NB4 (cell line): ENCODE measurements at regions not wholly inside any gene's neighbourhood (a gene's known extent, or its start where the extent isn't known, plus 50 kb on each side); places are given as distances from the start of the nearest gene placed in this dataset.

Source experiments
- DNase-seq: peaks from one replicate; pipeline ENCODE4 v3.0.0; 2010; ENCODE audit warnings: low read depth
- H3K4me3 ChIP-seq: one replicate; pipeline ENCODE4 v1.5.1; 2011; ENCODE audit warnings: mild to moderate bottlenecking, low read depth, low read length, moderate library complexity
- CTCF ChIP-seq: IDR thresholded peaks from one replicate; pipeline ENCODE4 v1.5.1; 2012; ENCODE audit warnings: low read depth, low read length
- MAX ChIP-seq: IDR thresholded peaks from 2 replicates; pipeline ENCODE4 v1.6.1; 2011; ENCODE audit warnings: low read depth, low read length
- MYC ChIP-seq: IDR thresholded peaks from 2 replicates; pipeline ENCODE4 v1.6.1; 2011; ENCODE audit warnings: low read depth, low read length
- POLR2A ChIP-seq: IDR thresholded peaks from 2 replicates; pipeline ENCODE4 v1.6.1; 2011; ENCODE audit warnings: mild to moderate bottlenecking; ENCODE audit not compliant: insufficient read length; ENCODE audit errors: extremely low read depth

GRCh38 chr4:23225564-23225963 is 532.8 kb downstream of the GBA3 start:
- H3K4me3 ChIP-seq: no peak overlapping the region
- no peak for TF ChIP-seq MAX
- TF ChIP-seq MYC: no peak
- TF ChIP-seq CTCF: no peak
- no peak for TF ChIP-seq POLR2A
- DNase-seq: no peak

DNA sequence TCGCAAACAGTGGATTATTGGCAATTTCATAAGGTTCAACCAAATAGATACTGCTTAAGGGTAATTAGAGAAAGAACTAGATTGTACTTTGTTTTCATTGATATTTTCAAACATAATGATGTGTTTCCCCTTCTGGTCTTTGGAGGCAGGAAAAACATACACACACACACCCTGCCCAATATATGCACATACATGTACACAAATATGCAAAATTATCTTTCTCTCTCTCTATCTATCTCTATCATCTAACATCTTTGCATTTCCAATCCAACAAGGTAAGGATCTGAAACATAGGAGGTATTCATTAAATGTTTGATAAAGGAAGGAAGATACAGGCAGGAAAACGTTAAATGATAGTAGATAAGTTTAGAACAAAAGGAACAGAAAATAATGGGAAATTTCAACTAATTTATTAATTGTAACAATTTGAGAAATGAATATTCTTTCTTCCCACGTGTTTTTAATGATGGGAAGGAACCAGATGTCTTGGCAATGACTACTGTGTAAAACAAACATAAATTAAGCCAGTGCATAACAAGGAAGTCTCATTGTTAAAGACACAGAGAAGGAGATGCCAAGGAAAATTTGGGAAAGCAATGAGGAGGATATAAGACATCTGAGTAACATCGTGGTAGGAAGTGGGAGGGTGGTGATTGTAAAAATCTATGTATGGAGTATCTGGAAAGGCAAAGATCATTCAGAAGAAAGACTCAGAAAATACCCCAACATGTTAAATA is 532.1 kb downstream of the GBA3 start:
- TF ChIP-seq MAX (no peak), POLR2A (no peak), CTCF (no peak), MYC (no peak)
- DNase-seq: no peak
- H3K4me3 ChIP-seq: no peak overlapping the region

DNA sequence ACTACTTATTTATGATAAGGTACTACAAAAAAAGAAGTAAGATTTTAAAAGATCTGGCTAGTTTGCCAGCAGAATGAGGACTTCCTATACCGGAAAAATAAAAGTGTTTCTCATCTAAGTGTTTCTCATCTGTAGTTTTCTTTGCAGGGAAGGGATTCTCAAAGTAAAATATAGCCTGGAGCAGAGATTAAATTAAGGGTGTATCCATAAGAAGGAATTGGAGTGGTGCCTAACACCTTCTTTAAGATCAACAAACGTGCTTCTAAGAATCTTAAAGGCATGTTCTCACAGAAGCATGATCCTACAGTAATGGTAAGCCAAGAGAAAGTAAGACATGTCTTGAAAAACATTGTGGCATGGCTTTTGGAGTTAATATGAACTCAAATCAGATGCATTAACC is 528.2 kb downstream of the GBA3 start:
- H3K4me3 ChIP-seq: no peak overlapping the region
- no peak for TF ChIP-seq CTCF
- no peak for TF ChIP-seq MYC
- no peak for TF ChIP-seq MAX
- TF ChIP-seq POLR2A: no peak
- no peak for DNase-seq

- no peak overlapping the region for H3K4me3 ChIP-seq
- DNase-seq: no peak
- TF ChIP-seq MYC: no peak
- peak; percentile 5 for TF ChIP-seq CTCF
- no peak for TF ChIP-seq MAX
Measured at GRCh38 chr4:23219779-23220408, 527.2 kb downstream of the GBA3 start.

DNA sequence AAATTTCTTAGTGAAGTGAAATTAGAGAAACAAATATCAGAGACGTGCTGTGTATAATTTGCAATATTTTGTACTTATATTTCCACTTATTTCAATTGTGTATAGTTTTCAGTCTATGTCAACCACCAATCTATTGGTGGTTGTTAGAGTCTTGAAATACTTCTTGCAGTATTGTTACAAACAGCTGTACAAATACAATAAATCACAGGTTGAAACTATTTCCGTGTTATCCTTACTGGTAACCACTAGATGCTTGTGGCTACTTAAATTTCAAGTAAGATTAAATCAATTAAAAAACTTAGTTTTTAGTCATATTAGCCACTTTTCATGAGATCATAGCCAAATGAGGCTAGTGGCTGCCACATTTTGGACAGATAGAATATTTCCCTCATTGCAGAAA is 520.5 kb downstream of the GBA3 start:
- TF ChIP-seq CTCF (no peak), MYC (no peak), MAX (no peak), POLR2A (no peak)
- H3K4me3 ChIP-seq: no peak overlapping the region
- no peak for DNase-seq
